Fibroblast of lung (primary cell): ENCODE measurements at regions not wholly inside any gene's neighbourhood (a gene's known extent, or its start where the extent isn't known, plus 50 kb on each side); places are given as distances from the start of the nearest gene placed in this dataset.
"Not testable (repeated sequence)": the region's sequence is repeated elsewhere in the genome, so short reads cannot be mapped to it uniquely, and the experiment has no call there.

Experiments used
- DNase-seq, 2 donors: peaks; one replicate each; pipeline versions ENCODE4 v3.0.0 to v3.0.0-alpha.2; 2010; ENCODE audit warnings: low read depth in 2 of 2
- H2AFZ ChIP-seq: 2 replicates; pipeline ENCODE4 v1.5.1; 2012; ENCODE audit warnings: low read length, control low read depth, inconsistent platforms
- H3K27ac ChIP-seq: 2 replicates; pipeline ENCODE4 v1.5.1; 2011; ENCODE audit warnings: low read length, control low read depth; ENCODE audit not compliant: insufficient read depth
- H3K27me3 ChIP-seq: 2 replicates; pipeline ENCODE4 v1.5.1; 2011; ENCODE audit warnings: mild to moderate bottlenecking, low read length; ENCODE audit not compliant: control insufficient read depth, insufficient read depth
- H3K36me3 ChIP-seq: 2 replicates; pipeline ENCODE4 v1.5.1; 2011; ENCODE audit warnings: low read length; ENCODE audit not compliant: control insufficient read depth, insufficient read depth
- H3K4me1 ChIP-seq: 2 replicates; pipeline ENCODE4 v1.5.1; 2011; ENCODE audit warnings: low read length; ENCODE audit not compliant: control insufficient read depth, insufficient read depth; ENCODE audit errors: extremely low read depth
- H3K4me2 ChIP-seq: 2 replicates; pipeline ENCODE4 v1.5.1; 2011; ENCODE audit warnings: low read length, control low read depth; ENCODE audit not compliant: insufficient read depth; ENCODE audit errors: extremely low read depth
- H3K4me3 ChIP-seq, 4 experiments: fragments of 200-600 bp in 1 of 4; sonication (generic) in 1 of 4; replicated peaks in 1 of 4; 2 replicates each; pipeline ENCODE4 v1.5.1; 2011 to 2016; ENCODE audit warnings: low read length in 4 of 4, low read depth in 3 of 4, mild to moderate bottlenecking in 3 of 4, control low read depth in 2 of 4, inconsistent platforms in 1 of 4, mixed read lengths in 1 of 4; ENCODE audit not compliant: insufficient read depth in 1 of 4; ENCODE audit errors: control extremely low read depth in 1 of 4
- H3K79me2 ChIP-seq: 2 replicates; pipeline ENCODE4 v1.5.1; 2012; ENCODE audit warnings: mild to moderate bottlenecking, low read length, inconsistent platforms; ENCODE audit not compliant: control insufficient read depth, insufficient read depth
- H3K9ac ChIP-seq: 2 replicates; pipeline ENCODE4 v1.5.1; 2011; ENCODE audit warnings: mild to moderate bottlenecking, low read length, control low read depth; ENCODE audit not compliant: insufficient read depth
- H3K9me3 ChIP-seq: 2 replicates; pipeline ENCODE4 v1.5.1; 2012; ENCODE audit warnings: low read depth, low read length; ENCODE audit not compliant: control insufficient read depth, insufficient read depth
- H4K20me1 ChIP-seq: 2 replicates; pipeline ENCODE4 v1.5.1; 2011; ENCODE audit warnings: low read length; ENCODE audit not compliant: control insufficient read depth, insufficient read depth; ENCODE audit errors: extremely low read depth
- EZH2 ChIP-seq: IDR thresholded peaks from 2 replicates; pipeline ENCODE4 v1.5.1; 2012; ENCODE audit warnings: low read length, control low read depth, mild to moderate bottlenecking; ENCODE audit errors: missing control alignments
- TF ChIP-seq, protein P1 (sequence below), 2 donors: IDR thresholded peaks in 1 of 2; conservative IDR thresholded peaks in 1 of 2; 1 replicate in 1 of 2; 2 replicates in 1 of 2; pipeline ENCODE4 v1.5.1; 2011 to 2012; ENCODE audit warnings: low read length in 2 of 2, control low read depth in 1 of 2, inconsistent platforms in 1 of 2, low read depth in 1 of 2, mild to moderate bottlenecking in 1 of 2

DNA sequence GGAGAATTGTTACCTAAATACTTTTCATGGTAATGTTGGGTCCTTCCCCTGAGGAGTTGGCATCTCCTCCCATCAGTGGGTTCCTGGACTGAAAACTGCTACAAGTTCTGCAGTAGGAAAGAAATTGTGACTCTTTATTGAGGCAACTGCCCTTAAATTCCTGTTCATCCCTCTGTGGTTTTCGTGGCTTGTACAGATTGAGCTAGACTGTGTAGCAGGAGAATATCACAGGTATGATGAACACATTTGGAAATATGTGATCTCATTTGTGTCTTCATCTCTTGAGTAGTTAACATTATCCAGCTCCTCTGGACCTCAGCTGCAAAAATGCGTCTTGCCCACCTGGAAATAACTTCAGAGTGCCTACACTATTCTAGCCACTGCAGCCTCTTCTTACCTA lies 390.6 kb downstream of the PTPRC start:
- peak in 1 of 2 donors; percentile 91 for DNase-seq
- TF ChIP-seq, protein P1, sequence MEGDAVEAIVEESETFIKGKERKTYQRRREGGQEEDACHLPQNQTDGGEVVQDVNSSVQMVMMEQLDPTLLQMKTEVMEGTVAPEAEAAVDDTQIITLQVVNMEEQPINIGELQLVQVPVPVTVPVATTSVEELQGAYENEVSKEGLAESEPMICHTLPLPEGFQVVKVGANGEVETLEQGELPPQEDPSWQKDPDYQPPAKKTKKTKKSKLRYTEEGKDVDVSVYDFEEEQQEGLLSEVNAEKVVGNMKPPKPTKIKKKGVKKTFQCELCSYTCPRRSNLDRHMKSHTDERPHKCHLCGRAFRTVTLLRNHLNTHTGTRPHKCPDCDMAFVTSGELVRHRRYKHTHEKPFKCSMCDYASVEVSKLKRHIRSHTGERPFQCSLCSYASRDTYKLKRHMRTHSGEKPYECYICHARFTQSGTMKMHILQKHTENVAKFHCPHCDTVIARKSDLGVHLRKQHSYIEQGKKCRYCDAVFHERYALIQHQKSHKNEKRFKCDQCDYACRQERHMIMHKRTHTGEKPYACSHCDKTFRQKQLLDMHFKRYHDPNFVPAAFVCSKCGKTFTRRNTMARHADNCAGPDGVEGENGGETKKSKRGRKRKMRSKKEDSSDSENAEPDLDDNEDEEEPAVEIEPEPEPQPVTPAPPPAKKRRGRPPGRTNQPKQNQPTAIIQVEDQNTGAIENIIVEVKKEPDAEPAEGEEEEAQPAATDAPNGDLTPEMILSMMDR (conservative IDR thresholded peaks at IDR 0.05 in 1 of 2, IDR thresholded peaks at IDR 0.05 in 1 of 2; ENCODE audit: low read depth in 1 of 2, low read length in 2 of 2): no peak
- no peak for TF ChIP-seq EZH2

DNA sequence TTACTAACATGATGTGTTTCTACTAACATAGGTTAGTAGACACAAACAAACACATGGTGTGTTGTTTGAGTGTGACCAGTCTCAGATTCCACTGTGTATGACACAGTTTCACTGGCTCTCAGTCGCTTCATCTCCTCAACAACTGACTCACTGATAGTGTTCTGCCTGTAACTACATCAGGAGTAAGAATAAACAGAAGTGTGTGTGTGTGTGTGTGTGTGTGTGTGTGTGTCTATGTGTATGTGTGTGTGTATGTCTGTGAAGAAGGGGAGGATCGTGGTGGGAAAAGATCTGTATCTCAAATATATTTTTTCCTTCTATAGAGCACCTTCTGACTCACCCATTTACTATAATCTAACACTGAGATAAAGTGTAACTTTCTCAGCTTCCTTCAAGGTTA lies 391.0 kb downstream of the PTPRC start:
- Histone ChIP-seq H3K4me3 (no peak overlapping the region), H3K27ac (no peak overlapping the region), H3K4me1 (no peaks in the 10 kb centered on the region), H3K9ac (no peak overlapping the region), H4K20me1 (no peaks in the 10 kb centered on the region), H3K4me2 (no peak overlapping the region), H2AFZ (no peak overlapping the region), H3K9me3 (no peaks in the 10 kb centered on the region), H3K36me3 (no peaks in the 10 kb centered on the region), H3K27me3 (no peaks in the 10 kb centered on the region), H3K79me2 (no peaks in the 10 kb centered on the region)
- peak; percentile 14 to 83 for DNase-seq
- no peak for TF ChIP-seq EZH2
- TF ChIP-seq, protein P1 (conservative IDR thresholded peaks at IDR 0.05 in 1 of 2, IDR thresholded peaks at IDR 0.05 in 1 of 2; ENCODE audit: low read depth in 1 of 2, low read length in 2 of 2): no peak

More for the DNA sequence above, 390.6 kb downstream of the PTPRC start:
- Histone ChIP-seq H3K9me3 (no peaks in the 10 kb centered on the region), H4K20me1 (no peaks in the 10 kb centered on the region), H3K9ac (no peak overlapping the region), H3K79me2 (no peaks in the 10 kb centered on the region), H2AFZ (no peak overlapping the region), H3K27me3 (no peaks in the 10 kb centered on the region), H3K36me3 (no peaks in the 10 kb centered on the region), H3K4me2 (no peak overlapping the region), H3K4me1 (no peaks in the 10 kb centered on the region), H3K27ac (no peak overlapping the region), H3K4me3 (no peak overlapping the region)

DNA sequence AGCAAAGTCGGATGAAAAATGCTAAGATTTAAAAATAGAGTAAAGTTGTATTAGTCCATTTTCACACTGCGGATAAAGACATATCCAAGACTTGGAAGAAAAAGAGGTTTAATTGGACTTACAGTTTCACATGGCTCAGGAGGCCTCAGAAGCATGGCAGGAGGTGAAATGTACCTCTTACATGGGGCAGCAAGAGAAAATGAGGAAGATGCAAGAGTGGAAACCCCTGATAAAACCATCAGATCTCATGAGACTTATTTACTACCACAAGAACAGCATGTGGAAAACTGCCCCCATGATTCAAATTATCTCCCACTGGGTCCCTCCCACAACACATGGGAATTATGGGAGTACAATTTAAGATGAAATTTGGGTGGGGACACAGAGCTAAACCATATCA lies 391.7 kb downstream of the PTPRC start:
- not testable (repeated sequence) for H3K27me3 ChIP-seq, H3K79me2 ChIP-seq

DNA sequence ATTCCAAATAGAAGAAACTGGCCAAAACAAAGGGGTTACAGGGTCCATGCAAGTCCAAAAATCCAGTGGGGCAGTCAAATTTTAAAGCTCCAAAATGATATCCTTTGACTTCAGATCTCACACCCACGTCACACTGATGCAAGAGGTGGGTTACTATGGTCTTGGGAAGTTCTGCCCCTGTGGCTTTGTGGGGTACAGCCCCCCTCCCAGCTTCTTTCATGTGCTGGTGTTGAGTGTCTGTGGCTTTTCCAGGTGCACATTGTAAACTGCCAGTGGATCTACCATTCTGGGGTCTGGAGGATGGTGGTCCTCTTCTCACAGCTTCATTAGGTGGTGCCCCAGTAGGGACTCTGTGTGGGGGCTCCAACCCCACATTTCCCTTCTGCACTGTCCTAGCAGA lies 392.3 kb downstream of the PTPRC start:
- not testable (repeated sequence) for H3K4me2 ChIP-seq

More for the DNA sequence above, 391.7 kb downstream of the PTPRC start:
- H3K9me3 ChIP-seq, H3K27ac ChIP-seq, H3K36me3 ChIP-seq, H2AFZ ChIP-seq, H3K4me3 ChIP-seq, H3K9ac ChIP-seq, H3K4me2 ChIP-seq, H3K4me1 ChIP-seq, DNase-seq, H4K20me1 ChIP-seq: not testable (repeated sequence)

DNA sequence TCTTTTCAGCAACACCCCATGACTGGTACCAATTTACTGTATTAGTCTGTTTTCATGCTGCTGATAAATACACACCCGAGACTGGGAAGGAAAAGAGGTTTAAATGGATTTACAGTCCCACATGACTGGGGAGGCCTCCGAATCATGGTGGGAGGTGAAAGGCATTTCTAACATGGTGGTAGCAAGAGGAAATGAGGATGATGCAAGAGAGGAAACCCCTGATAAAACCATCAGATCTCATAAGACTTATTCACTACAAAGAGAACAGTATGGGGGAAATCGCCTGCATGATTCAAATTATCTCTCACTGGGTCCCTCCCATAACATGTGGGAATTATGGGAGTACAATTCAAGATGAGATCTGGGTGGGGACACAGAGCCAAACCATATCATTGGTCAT lies 393.6 kb downstream of the PTPRC start:
- H2AFZ ChIP-seq, H3K36me3 ChIP-seq, H3K9ac ChIP-seq, H3K27ac ChIP-seq, DNase-seq, H3K79me2 ChIP-seq, H4K20me1 ChIP-seq, H3K4me1 ChIP-seq, H3K27me3 ChIP-seq, H3K4me3 ChIP-seq, H3K4me2 ChIP-seq, H3K9me3 ChIP-seq: not testable (repeated sequence)

More for the DNA sequence above, 392.3 kb downstream of the PTPRC start:
- H3K79me2 ChIP-seq, H2AFZ ChIP-seq, H3K36me3 ChIP-seq, H3K27ac ChIP-seq, H3K4me3 ChIP-seq, H3K4me1 ChIP-seq, DNase-seq, H3K9me3 ChIP-seq, H3K9ac ChIP-seq, H4K20me1 ChIP-seq, H3K27me3 ChIP-seq: not testable (repeated sequence)
